ENCODE measurements at regions not wholly inside any gene's neighbourhood (a gene's known extent, or its start where the extent isn't known, plus 50 kb on each side); places are given as distances from the start of the nearest gene placed in this dataset.

GRCh38 chr1:199018471-199019135, 379.8 kb downstream of the PTPRC start:
- TF ChIP-seq CTCF (IDR thresholded peaks at IDR 0.05; ENCODE audit: low read length) (no peak), EZH2 (IDR thresholded peaks at IDR 0.05; ENCODE audit: borderline replicate concordance, low read length) (no peak)

Data from OCI-LY1 (cell line).